Pons (tissue), 1 donor: ENCODE measurements at regions not wholly inside any gene's neighbourhood (a gene's known extent, or its start where the extent isn't known, plus 50 kb on each side); places are given as distances from the start of the nearest gene placed in this dataset.
"Not testable (repeated sequence)": the region's sequence is repeated elsewhere in the genome, so short reads cannot be mapped to it uniquely, and the experiment has no call there.

Experiments
- DNase-seq: peaks from one replicate; pipeline ENCODE4 v3.0.0-alpha.2; 2016; ENCODE audit warnings: low spot score

DNA sequence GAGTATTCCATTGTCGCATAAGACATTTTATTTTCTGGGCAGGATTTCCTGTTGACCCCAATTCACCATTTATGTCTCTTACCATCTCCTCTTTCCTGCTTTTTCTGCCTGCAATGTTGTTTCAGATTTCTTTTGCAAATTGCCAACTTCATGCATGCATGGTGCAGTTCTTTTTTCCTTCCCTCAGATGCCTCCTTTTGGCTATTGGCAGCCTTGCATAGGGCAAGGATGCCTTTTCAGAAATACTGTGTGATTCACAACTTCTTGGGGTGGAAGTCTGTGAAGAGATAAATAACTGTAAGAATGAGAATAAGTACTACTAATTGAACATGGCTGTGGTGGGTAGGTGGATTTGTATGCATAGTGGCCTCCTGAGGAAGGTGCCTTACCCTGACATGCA lies 116.7 kb downstream of the SOX4 start:
- no peak for DNase-seq

GRCh38 chr6:21710908-21711627 lies 117.5 kb downstream of the SOX4 start:
- DNase-seq = no peak

DNA sequence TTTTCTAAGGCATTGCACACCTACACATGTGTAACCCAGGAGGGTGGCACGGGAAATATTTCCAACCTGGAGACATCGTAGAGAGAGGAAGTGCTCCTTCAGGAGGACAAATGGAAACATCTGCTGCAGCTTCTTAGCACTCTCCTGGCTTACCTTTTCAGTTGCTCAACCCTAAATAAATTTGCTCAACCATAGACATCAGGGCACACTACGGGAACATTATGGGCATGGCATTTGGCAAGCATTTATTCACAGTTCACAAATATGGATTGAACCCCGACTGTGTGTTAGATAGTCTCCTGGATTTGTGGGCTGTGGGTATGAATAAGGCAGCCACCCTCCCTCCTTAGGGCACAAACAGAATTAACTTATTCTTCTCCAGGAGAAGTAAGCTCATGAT lies 118.7 kb downstream of the SOX4 start:
- no peak for DNase-seq

- no peak for DNase-seq
Measured at GRCh38 chr6:21713481-21713880, 119.9 kb downstream of the SOX4 start.

DNA sequence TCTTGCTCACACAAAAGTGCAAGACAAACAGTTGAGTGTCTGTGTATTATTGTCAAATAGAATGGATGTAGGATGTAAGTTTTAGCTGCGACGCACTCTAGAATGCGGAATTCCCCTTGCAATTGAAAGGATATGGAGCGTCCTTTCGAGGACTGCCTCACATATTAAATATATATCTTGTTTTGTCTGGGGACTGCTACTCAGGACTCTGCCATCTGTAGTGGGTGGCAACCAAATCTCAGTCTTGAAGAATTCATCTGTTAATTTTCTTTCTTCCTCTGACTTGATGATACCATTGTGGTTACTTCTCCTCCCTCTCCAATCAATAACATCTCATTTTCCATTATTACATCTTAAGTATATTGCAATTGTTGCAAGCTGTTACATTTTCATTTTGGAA lies 121.6 kb downstream of the SOX4 start:
- no peak for DNase-seq

DNA sequence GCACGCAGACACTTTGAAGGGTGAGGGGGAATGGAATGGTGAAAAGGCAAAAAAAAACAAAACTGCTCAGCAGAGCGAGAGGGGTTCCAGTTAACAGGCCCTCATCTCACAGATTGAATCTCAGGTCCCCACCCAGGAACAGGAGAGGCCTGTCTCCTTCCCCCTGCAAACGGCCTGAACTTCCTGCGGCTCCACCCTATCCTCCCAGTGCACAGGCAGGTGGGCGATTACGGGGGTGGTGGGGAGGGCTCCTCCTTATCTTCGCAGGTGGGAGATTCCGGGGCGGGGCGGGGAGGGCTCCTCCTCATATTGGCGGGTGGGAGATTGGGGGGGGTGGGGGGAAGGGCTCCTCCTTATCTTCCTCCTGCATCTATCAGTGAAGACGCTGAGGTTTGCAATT lies 129.0 kb downstream of the SOX4 start:
- no peak for DNase-seq

GRCh38 chr6:21726676-21727075 lies 133.1 kb downstream of the SOX4 start:
- DNase-seq = no peak

GRCh38 chr6:21728141-21728540 lies 134.6 kb downstream of the SOX4 start:
- DNase-seq = no peak

DNA sequence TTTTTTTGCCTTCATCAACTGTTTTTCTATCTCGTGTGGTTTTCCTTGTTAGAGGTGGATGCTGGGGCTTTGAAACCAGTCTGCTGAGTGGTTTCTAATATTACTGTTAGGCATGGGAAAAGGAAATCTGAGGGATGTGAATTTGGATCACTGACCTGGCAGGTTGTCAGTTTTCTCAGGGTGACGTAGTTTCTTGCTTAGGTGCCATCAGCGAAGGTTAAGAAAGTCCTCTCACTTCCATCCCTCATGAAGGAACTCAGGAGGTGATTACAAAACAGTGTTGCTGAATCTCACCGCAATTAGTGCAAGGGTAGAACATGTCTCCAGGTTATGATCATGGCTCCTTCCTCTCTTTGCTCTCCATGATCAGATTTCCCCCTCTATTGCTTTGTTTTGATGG lies 135.9 kb downstream of the SOX4 start:
- DNase-seq = no peak

GRCh38 chr6:21730533-21730932 lies 137.0 kb downstream of the SOX4 start:
- DNase-seq = no peak

- no peak for DNase-seq
Measured at GRCh38 chr6:21731411-21732031, 138.0 kb downstream of the SOX4 start.

DNA sequence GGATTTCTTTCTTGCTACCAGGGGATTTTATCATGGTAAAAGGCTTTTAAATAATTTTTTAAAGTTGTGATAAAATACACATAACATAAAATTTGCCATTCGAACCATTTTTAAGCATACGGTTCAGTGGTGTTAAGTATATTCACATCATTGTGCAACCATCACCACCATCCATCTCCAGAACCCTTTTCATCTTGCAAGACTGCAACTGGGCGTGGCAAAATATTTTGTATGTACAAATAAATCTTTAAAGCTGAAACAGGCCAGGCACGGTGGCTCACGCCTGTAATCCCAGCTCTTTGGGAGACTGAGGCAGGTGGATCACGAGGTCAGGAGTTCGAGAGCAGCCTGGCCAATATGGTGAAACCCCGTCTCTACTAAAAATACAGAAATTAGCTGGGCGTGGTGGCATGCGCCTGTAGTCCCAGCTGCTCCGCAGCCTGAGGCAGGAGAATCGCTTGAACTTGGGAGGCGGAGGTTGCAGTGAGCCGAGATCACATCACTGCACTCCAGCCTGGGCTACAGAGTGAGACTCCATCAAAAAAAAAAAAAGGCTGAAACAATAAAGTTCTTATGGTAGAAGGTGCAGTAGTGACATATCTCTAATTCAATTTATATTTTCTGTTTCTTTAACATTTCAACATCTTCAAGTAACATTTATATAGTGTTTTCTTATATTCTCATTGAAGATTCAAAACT lies 138.6 kb downstream of the SOX4 start:
- DNase-seq = not testable (repeated sequence)

- DNase-seq = no peak
Measured at GRCh38 chr6:21732731-21733130, 139.2 kb downstream of the SOX4 start.

DNA sequence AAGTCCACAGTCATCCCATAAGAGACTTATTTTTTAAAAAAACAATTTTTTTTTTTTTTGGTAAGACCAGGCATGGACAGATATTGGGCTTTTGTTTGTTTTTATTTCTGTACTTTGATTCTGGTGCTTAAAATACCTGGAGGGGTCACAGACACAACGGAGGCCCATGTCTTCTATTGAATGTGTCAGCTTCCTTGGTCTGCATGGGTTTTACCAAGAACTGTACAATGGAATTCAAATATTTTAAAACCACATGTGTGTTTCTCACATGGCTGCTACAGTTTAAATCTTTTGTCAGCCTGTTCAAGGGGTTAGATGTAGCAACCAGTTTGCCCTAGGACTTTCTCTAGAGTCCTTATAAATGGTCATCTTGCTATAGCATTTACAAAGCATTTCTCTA lies 139.8 kb downstream of the SOX4 start:
- no peak for DNase-seq

GRCh38 chr6:21734204-21734603 lies 140.7 kb downstream of the SOX4 start:
- DNase-seq = no peak

DNA sequence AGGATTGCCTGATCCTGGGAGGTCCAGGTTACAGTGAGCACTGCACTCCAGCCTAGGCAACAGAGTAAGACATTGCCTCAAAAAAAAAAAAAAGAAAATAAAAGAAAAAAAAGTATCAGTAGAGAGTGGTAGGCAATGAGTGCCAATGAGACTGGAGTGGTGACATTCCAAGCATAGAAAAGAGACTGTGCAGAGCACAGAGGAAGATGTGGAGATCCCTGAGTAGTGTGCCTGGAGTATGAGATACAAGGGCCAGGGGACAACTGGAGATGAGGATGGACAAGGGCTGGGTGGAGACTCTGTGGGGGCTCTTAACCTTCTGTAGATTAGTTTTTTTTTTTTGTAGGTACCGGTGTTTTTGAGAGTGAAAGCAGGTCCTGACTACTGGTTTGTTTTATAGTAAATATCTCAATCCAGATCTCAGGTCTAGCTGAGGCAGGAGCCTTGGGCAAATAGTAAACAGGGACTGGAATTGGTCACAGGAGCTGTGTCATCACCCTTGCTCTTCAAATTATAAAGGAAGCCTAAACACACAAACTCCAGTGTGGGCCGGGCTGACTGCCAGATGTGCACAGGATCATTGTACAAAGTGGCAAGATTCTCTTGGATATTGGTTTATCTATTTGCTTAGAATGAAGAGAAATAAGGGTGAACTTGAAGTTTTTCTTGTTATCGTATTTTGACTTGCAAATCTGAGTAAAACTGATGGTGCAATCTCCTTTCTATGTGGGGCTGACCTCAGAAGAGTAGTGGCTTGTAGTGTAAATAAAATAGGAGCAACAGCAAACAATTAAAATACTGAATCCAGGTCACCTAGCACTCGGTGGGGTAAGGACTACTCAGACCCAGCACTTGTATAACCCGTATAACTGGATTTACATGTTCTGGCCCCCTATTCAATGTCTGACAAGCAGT lies 144.9 kb downstream of the SOX4 start:
- no peak for DNase-seq

GRCh38 chr6:21739241-21739640 lies 145.7 kb downstream of the SOX4 start:
- no peak for DNase-seq

- no peak for DNase-seq
Measured at GRCh38 chr6:21739838-21740237, 146.3 kb downstream of the SOX4 start.

- DNase-seq = no peak
Measured at GRCh38 chr6:21740376-21741124, 147.0 kb downstream of the SOX4 start.

- DNase-seq = no peak
Measured at GRCh38 chr6:21741221-21742109, 147.9 kb downstream of the SOX4 start.
